GM21576 (cell line): ENCODE measurements at regions not wholly inside any gene's neighbourhood (a gene's known extent, or its start where the extent isn't known, plus 50 kb on each side); places are given as distances from the start of the nearest gene placed in this dataset.
"Not testable (repeated sequence)": the region's sequence is repeated elsewhere in the genome, so short reads cannot be mapped to it uniquely, and the experiment has no call there.

Experiments used
- ATAC-seq: cut with Tn5 transposase; IDR thresholded peaks from one replicate; pipeline ENCODE4 v1.9.1; 2021; ENCODE audit warnings: mild to moderate bottlenecking, moderate library complexity; ENCODE audit not compliant: unreplicated experiment

- no peak for ATAC-seq
Observed at GRCh38 chr2:185475914-185476313, 262.7 kb upstream of the FSIP2 start.

- no peak for ATAC-seq
Observed at GRCh38 chr2:185477452-185477851, 261.2 kb upstream of the FSIP2 start.

GRCh38 chr2:185484602-185485001, 254.0 kb upstream of the FSIP2 start:
- ATAC-seq = no peak

GRCh38 chr2:185502351-185502750, 236.3 kb upstream of the FSIP2 start:
- ATAC-seq = no peak

GRCh38 chr2:185507719-185508118, 230.9 kb upstream of the FSIP2 start:
- ATAC-seq = no peak

GRCh38 chr2:185510060-185510459, 228.5 kb upstream of the FSIP2 start:
- ATAC-seq = no peak

- no peak for ATAC-seq
Observed at GRCh38 chr2:185511925-185512324, 226.7 kb upstream of the FSIP2 start.

- ATAC-seq = no peak
Observed at GRCh38 chr2:185522472-185522871, 216.1 kb upstream of the FSIP2 start.

GRCh38 chr2:185524242-185524641, 214.4 kb upstream of the FSIP2 start:
- not testable (repeated sequence) for ATAC-seq

- ATAC-seq = no peak
Observed at GRCh38 chr2:185526161-185526560, 212.4 kb upstream of the FSIP2 start.

- ATAC-seq = no peak
Observed at GRCh38 chr2:185531721-185532120, 206.9 kb upstream of the FSIP2 start.

- ATAC-seq = no peak
Observed at GRCh38 chr2:185537689-185538088, 200.9 kb upstream of the FSIP2 start.

GRCh38 chr2:185567196-185567595, 171.4 kb upstream of the FSIP2 start:
- no peak for ATAC-seq

- no peak for ATAC-seq
Observed at GRCh38 chr2:185567940-185568339, 170.7 kb upstream of the FSIP2 start.

GRCh38 chr2:185578322-185578721, 160.3 kb upstream of the FSIP2 start:
- ATAC-seq = no peak

GRCh38 chr2:185583058-185583816, 155.4 kb upstream of the FSIP2 start:
- no peak for ATAC-seq

GRCh38 chr2:185585165-185585564, 153.4 kb upstream of the FSIP2 start:
- not testable (repeated sequence) for ATAC-seq

GRCh38 chr2:185591276-185591675, 147.3 kb upstream of the FSIP2 start:
- ATAC-seq = not testable (repeated sequence)

- no peak for ATAC-seq
Observed at GRCh38 chr2:185607945-185608344, 130.7 kb upstream of the FSIP2 start.

GRCh38 chr2:185608799-185609198, 129.8 kb upstream of the FSIP2 start:
- no peak for ATAC-seq

- no peak for ATAC-seq
Observed at GRCh38 chr2:185610301-185610700, 128.3 kb upstream of the FSIP2 start.

- no peak for ATAC-seq
Observed at GRCh38 chr2:185618625-185619024, 120.0 kb upstream of the FSIP2 start.

GRCh38 chr2:185625604-185626003, 113.0 kb upstream of the FSIP2 start:
- ATAC-seq = no peak
